Naive thymus-derived CD8-positive, alpha-beta T cell (primary cell): ENCODE measurements at regions not wholly inside any gene's neighbourhood (a gene's known extent, or its start where the extent isn't known, plus 50 kb on each side); places are given as distances from the start of the nearest gene placed in this dataset.

Source experiments
- ATAC-seq, 2 donors: fragments of 150-1000 bp; cut with Tn5 transposase in 1 of 2; sonication (Bioruptor Pico), chemical (Tn5 transposase) in 1 of 2; 1 replicate in 1 of 2; 2 replicates in 1 of 2; pipeline ENCODE4 v1.10.0; 2021; ENCODE audit warnings: mild to moderate bottlenecking in 2 of 2, moderate library complexity in 2 of 2
- POLR2A ChIA-PET: fragments of 350-600 bp; sonication (Branson Sonifier 250); formaldehyde crosslinking; loops from one replicate; lab custom pipeline; 2021; ENCODE audit warnings: antibody characterized with exemption; lab: Charles Lee
- DNase-seq, 10 donors: peaks; one replicate each; pipeline versions ENCODE4 v3.0.0 to v3.0.0-alpha.2; 2020 to 2022
- H3K27ac Mint-ChIP-seq, 10 donors: one replicate each; pipeline ENCODE4 v1.8.0; 2020 to 2022; ENCODE audit warnings: mild to moderate bottlenecking in 10 of 10, mixed read lengths in 10 of 10, moderate library complexity in 4 of 10, inconsistent platforms in 1 of 10
- H3K27me3 Mint-ChIP-seq, 5 donors: one replicate each; pipeline ENCODE4 v1.8.0; 2021 to 2022; ENCODE audit warnings: mixed read lengths in 5 of 5
- H3K36me3 Mint-ChIP-seq, 3 donors: one replicate each; pipeline ENCODE4 v1.8.0; 2020 to 2022; ENCODE audit warnings: mixed read lengths in 3 of 3, mild to moderate bottlenecking in 2 of 3, inconsistent platforms in 1 of 3
- H3K4me1 Mint-ChIP-seq, 4 donors: one replicate each; pipeline ENCODE4 v1.8.0; 2021 to 2022; ENCODE audit warnings: mixed read lengths in 4 of 4
- H3K4me3 Mint-ChIP-seq, 10 donors: one replicate each; pipeline ENCODE4 v1.8.0; 2020 to 2022; ENCODE audit warnings: mild to moderate bottlenecking in 10 of 10, mixed read lengths in 10 of 10, moderate library complexity in 6 of 10, inconsistent platforms in 1 of 10
- H3K9me3 Mint-ChIP-seq, 9 donors: one replicate each; pipeline ENCODE4 v1.8.0; 2020 to 2022; ENCODE audit warnings: mixed read lengths in 9 of 9, mild to moderate bottlenecking in 3 of 9, inconsistent platforms in 1 of 9, moderate library complexity in 1 of 9

GRCh38 chr5:121164632-121165031 is 687.0 kb upstream of the FTMT start:
- H3K36me3 Mint-ChIP-seq, result no peaks in the 10 kb centered on the region
- H3K9me3 Mint-ChIP-seq, result peaks cover 0 to 4% (median 0%) of the 10 kb centered on the region in 9 donors
- ATAC-seq (no peak), DNase-seq (no peak)
- POLR2A ChIA-PET, result no interaction called here
- no peaks in the 10 kb centered on the region for H3K27me3 Mint-ChIP-seq
- no peak overlapping the region for H3K4me3 Mint-ChIP-seq
- H3K27ac Mint-ChIP-seq, result no peak overlapping the region
- H3K4me1 Mint-ChIP-seq, result no peaks in the 10 kb centered on the region

- ATAC-seq (no peak), DNase-seq (no peak)
- Mint-ChIP-seq H3K36me3 (no peaks in the 10 kb centered on the region), H3K9me3 (peaks cover 0 to 12% (median 0%) of the 10 kb centered on the region in 9 donors), H3K4me1 (no peaks in the 10 kb centered on the region), H3K27ac (no peak overlapping the region), H3K27me3 (no peaks in the 10 kb centered on the region), H3K4me3 (no peak overlapping the region)
- POLR2A ChIA-PET, result no interaction called here
Observed at GRCh38 chr5:121171361-121171760, 680.3 kb upstream of the FTMT start.

GRCh38 chr5:121171834-121172233 is 679.8 kb upstream of the FTMT start:
- Mint-ChIP-seq H3K9me3 (peaks cover 0 to 17% (median 0%) of the 10 kb centered on the region in 9 donors), H3K4me3 (no peak overlapping the region), H3K27me3 (no peaks in the 10 kb centered on the region), H3K4me1 (no peaks in the 10 kb centered on the region), H3K27ac (no peak overlapping the region), H3K36me3 (no peaks in the 10 kb centered on the region)
- ATAC-seq (no peak), DNase-seq (no peak)
- POLR2A ChIA-PET, result no interaction called here

GRCh38 chr5:121174351-121174750 is 677.3 kb upstream of the FTMT start:
- Mint-ChIP-seq H3K27ac (no peak overlapping the region), H3K4me1 (no peaks in the 10 kb centered on the region), H3K4me3 (no peak overlapping the region), H3K36me3 (no peaks in the 10 kb centered on the region), H3K9me3 (peaks cover 0 to 18% (median 0%) of the 10 kb centered on the region in 9 donors), H3K27me3 (no peaks in the 10 kb centered on the region)
- DNase-seq (no peak), ATAC-seq (no peak)
- POLR2A ChIA-PET, result no interaction called here

GRCh38 chr5:121175986-121176385 is 675.7 kb upstream of the FTMT start:
- Mint-ChIP-seq H3K9me3 (peaks cover 0 to 18% (median 0%) of the 10 kb centered on the region in 9 donors), H3K36me3 (no peaks in the 10 kb centered on the region), H3K4me1 (no peaks in the 10 kb centered on the region), H3K27me3 (no peaks in the 10 kb centered on the region), H3K27ac (no peak overlapping the region), H3K4me3 (no peak overlapping the region)
- DNase-seq (no peak), ATAC-seq (no peak)
- POLR2A ChIA-PET, result no interaction called here

- H3K27ac Mint-ChIP-seq, result no peak overlapping the region
- no peaks in the 10 kb centered on the region for H3K4me1 Mint-ChIP-seq
- POLR2A ChIA-PET, result no interaction called here
- H3K4me3 Mint-ChIP-seq, result no peak overlapping the region
- H3K27me3 Mint-ChIP-seq, result no peaks in the 10 kb centered on the region
- ATAC-seq (no peak), DNase-seq (no peak)
- no peaks in the 10 kb centered on the region for H3K36me3 Mint-ChIP-seq
- peaks cover 0 to 5% (median 0%) of the 10 kb centered on the region in 9 donors for H3K9me3 Mint-ChIP-seq
Observed at GRCh38 chr5:121182788-121183490, 668.7 kb upstream of the FTMT start.

GRCh38 chr5:121188849-121189248 is 662.8 kb upstream of the FTMT start:
- Mint-ChIP-seq H3K36me3 (no peaks in the 10 kb centered on the region), H3K27ac (no peak overlapping the region), H3K4me1 (no peaks in the 10 kb centered on the region), H3K9me3 (peaks cover 0 to 13% (median 3%) of the 10 kb centered on the region in 9 donors), H3K27me3 (no peaks in the 10 kb centered on the region), H3K4me3 (no peak overlapping the region)
- POLR2A ChIA-PET, result no interaction called here
- ATAC-seq (no peak), DNase-seq (no peak)

GRCh38 chr5:121189342-121190305 is 662.1 kb upstream of the FTMT start:
- POLR2A ChIA-PET, result no interaction called here
- H3K27ac Mint-ChIP-seq, result no peak overlapping the region

GRCh38 chr5:121199216-121199999 is 652.3 kb upstream of the FTMT start:
- H3K4me1 Mint-ChIP-seq, result no peaks in the 10 kb centered on the region
- no peaks in the 10 kb centered on the region for H3K27me3 Mint-ChIP-seq
- no peak for DNase-seq
- no peak overlapping the region for H3K4me3 Mint-ChIP-seq
- H3K36me3 Mint-ChIP-seq, result no peaks in the 10 kb centered on the region
- POLR2A ChIA-PET, result no interaction called here
- no peak for ATAC-seq
- peaks cover 0 to 20% (median 3%) of the 10 kb centered on the region in 9 donors for H3K9me3 Mint-ChIP-seq
- H3K27ac Mint-ChIP-seq, result no peak overlapping the region

More at GRCh38 chr5:121189342-121190305, 662.1 kb upstream of the FTMT start:
- Mint-ChIP-seq H3K36me3 (no peaks in the 10 kb centered on the region), H3K4me3 (no peak overlapping the region), H3K27me3 (no peaks in the 10 kb centered on the region), H3K9me3 (peaks cover 0 to 13% (median 4%) of the 10 kb centered on the region in 9 donors), H3K4me1 (no peaks in the 10 kb centered on the region)
- DNase-seq (no peak), ATAC-seq (no peak)

- no peak for ATAC-seq
- H3K4me1 Mint-ChIP-seq, result no peaks in the 10 kb centered on the region
- no peak overlapping the region for H3K4me3 Mint-ChIP-seq
- H3K27me3 Mint-ChIP-seq, result no peaks in the 10 kb centered on the region
- H3K27ac Mint-ChIP-seq, result no peak overlapping the region
- POLR2A ChIA-PET, result no interaction called here
- H3K36me3 Mint-ChIP-seq, result peaks cover 0 to 6% (median 0%) of the 10 kb centered on the region in 3 donors
- peaks cover 0 to 30% (median 13%) of the 10 kb centered on the region in 9 donors for H3K9me3 Mint-ChIP-seq
- no peak for DNase-seq
Observed at GRCh38 chr5:121218086-121218485, 633.6 kb upstream of the FTMT start.

GRCh38 chr5:121221483-121221882 is 630.2 kb upstream of the FTMT start:
- peaks cover 10 to 39% (median 16%) of the 10 kb centered on the region in 9 donors for H3K9me3 Mint-ChIP-seq
- H3K4me3 Mint-ChIP-seq, result no peak overlapping the region
- ATAC-seq, result no peak
- POLR2A ChIA-PET, result no interaction called here
- no peaks in the 10 kb centered on the region for H3K4me1 Mint-ChIP-seq
- H3K27me3 Mint-ChIP-seq, result no peaks in the 10 kb centered on the region
- no peak overlapping the region for H3K27ac Mint-ChIP-seq
- H3K36me3 Mint-ChIP-seq, result peaks cover 0 to 11% (median 0%) of the 10 kb centered on the region in 3 donors
- DNase-seq, result no peak

- Mint-ChIP-seq H3K4me3 (no peak overlapping the region), H3K9me3 (peaks cover 10 to 62% (median 24%) of the 10 kb centered on the region in 9 donors), H3K27me3 (no peaks in the 10 kb centered on the region), H3K4me1 (no peaks in the 10 kb centered on the region), H3K36me3 (peaks cover 0 to 8% (median 0%) of the 10 kb centered on the region in 3 donors), H3K27ac (no peak overlapping the region)
- DNase-seq (no peak), ATAC-seq (no peak)
- POLR2A ChIA-PET, result no interaction called here
Observed at GRCh38 chr5:121226765-121227164, 624.9 kb upstream of the FTMT start.
